ENCODE measurements at regions not wholly inside any gene's neighbourhood (a gene's known extent, or its start where the extent isn't known, plus 50 kb on each side); places are given as distances from the start of the nearest gene placed in this dataset.

DNA sequence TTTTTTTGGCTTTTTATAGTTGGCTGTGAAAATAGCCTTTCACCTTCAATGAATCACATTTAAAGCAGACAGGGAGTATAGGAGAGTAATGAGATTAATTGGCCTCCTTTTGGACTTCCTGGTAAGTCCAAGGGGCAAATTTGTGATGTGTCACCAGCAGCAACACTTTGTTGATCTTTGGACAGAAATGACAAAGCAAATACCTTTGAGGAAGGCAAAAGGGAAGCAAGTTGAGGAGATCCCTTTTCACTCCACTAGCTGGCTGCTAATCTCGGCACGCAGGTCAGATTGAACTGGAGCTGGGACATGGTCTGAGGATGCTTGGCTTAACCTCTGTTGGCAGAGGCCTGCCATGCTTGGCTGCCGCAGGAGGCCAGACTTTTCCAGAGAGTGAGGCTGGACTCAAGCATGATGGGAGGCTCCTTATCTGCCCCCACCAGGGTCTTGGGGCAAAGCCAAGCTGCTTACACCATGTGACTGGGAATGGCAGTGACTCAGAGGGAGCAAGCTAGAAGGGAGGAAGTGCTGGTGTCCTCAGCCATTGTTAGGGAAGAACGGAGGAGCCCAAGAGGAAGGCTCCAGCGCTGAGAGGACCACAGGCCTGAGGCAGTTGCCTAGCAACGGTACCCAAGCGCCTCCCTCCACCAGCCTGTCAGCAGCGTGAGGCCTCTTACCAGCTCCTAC lies 174.5 kb upstream of the MAP1B start (continued):
- TF ChIP-seq BRCA1 (CRISPR knock-in tag; IDR thresholded peaks at IDR 0.05): no peak
- TF ChIP-seq TMF1 (CRISPR knock-in tag; IDR thresholded peaks at IDR 0.05; ENCODE audit: low read depth): no peak
- TF ChIP-seq, protein P1, sequence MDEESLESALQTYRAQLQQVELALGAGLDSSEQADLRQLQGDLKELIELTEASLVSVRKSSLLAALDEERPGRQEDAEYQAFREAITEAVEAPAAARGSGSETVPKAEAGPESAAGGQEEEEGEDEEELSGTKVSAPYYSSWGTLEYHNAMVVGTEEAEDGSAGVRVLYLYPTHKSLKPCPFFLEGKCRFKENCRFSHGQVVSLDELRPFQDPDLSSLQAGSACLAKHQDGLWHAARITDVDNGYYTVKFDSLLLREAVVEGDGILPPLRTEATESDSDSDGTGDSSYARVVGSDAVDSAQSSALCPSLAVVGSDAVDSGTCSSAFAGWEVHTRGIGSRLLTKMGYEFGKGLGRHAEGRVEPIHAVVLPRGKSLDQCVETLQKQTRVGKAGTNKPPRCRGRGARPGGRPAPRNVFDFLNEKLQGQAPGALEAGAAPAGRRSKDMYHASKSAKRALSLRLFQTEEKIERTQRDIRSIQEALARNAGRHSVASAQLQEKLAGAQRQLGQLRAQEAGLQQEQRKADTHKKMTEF (CRISPR knock-in tag; IDR thresholded peaks at IDR 0.05): no peak
- TF ChIP-seq ZNF879 (CRISPR knock-in tag; IDR thresholded peaks at IDR 0.05): no peak
- no peak for TF ChIP-seq ZNF263 (CRISPR knock-in tag; IDR thresholded peaks at IDR 0.05)
- no peak for TF ChIP-seq NFRKB (IDR thresholded peaks at IDR 0.05)
- TF ChIP-seq, protein P2, sequence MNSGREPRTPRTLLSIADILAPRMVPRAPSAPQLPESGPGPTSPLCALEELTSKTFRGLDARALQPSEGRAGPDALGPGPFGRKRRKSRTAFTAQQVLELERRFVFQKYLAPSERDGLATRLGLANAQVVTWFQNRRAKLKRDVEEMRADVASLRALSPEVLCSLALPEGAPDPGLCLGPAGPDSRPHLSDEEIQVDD (CRISPR knock-in tag; IDR thresholded peaks at IDR 0.05; ENCODE audit: borderline replicate concordance): no peak
- peak; percentile 43 to 74; a peak in 3 of 4 replicates for TF ChIP-seq MAFK (conservative IDR thresholded peaks at IDR 0.05 in 1 of 2, IDR thresholded peaks at IDR 0.05 in 1 of 2; ENCODE audit: low read length in 2 of 2)
- no peak for TF ChIP-seq HHEX (CRISPR knock-in tag; IDR thresholded peaks at IDR 0.05)
- no peak for TF ChIP-seq LCORL (IDR thresholded peaks at IDR 0.05)
- peak; percentile 37; the same call in 1 of the 2 replicates for TF ChIP-seq LCORL (CRISPR knock-in tag; IDR thresholded peaks at IDR 0.05)
- no peak for TF ChIP-seq ZFP37 (CRISPR knock-in tag; IDR thresholded peaks at IDR 0.05; ENCODE audit: borderline replicate concordance)
- TF ChIP-seq ZNF549 (CRISPR knock-in tag; IDR thresholded peaks at IDR 0.05): no peak
- TF ChIP-seq, protein P3, sequence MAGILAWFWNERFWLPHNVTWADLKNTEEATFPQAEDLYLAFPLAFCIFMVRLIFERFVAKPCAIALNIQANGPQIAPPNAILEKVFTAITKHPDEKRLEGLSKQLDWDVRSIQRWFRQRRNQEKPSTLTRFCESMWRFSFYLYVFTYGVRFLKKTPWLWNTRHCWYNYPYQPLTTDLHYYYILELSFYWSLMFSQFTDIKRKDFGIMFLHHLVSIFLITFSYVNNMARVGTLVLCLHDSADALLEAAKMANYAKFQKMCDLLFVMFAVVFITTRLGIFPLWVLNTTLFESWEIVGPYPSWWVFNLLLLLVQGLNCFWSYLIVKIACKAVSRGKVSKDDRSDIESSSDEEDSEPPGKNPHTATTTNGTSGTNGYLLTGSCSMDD (CRISPR knock-in tag; IDR thresholded peaks at IDR 0.05): no peak
- TF ChIP-seq, protein P4, sequence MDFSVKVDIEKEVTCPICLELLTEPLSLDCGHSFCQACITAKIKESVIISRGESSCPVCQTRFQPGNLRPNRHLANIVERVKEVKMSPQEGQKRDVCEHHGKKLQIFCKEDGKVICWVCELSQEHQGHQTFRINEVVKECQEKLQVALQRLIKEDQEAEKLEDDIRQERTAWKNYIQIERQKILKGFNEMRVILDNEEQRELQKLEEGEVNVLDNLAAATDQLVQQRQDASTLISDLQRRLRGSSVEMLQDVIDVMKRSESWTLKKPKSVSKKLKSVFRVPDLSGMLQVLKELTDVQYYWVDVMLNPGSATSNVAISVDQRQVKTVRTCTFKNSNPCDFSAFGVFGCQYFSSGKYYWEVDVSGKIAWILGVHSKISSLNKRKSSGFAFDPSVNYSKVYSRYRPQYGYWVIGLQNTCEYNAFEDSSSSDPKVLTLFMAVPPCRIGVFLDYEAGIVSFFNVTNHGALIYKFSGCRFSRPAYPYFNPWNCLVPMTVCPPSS (IDR thresholded peaks at IDR 0.05): no peak
- TF ChIP-seq SALL1 (CRISPR knock-in tag; IDR thresholded peaks at IDR 0.05): peak; percentile 10; the same call in 1 of the 2 replicates
- TF ChIP-seq, protein P5, sequence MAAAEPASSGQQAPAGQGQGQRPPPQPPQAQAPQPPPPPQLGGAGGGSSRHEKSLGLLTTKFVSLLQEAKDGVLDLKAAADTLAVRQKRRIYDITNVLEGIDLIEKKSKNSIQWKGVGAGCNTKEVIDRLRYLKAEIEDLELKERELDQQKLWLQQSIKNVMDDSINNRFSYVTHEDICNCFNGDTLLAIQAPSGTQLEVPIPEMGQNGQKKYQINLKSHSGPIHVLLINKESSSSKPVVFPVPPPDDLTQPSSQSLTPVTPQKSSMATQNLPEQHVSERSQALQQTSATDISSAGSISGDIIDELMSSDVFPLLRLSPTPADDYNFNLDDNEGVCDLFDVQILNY (CRISPR knock-in tag; conservative IDR thresholded peaks at IDR 0.05): no peak
- no peak for TF ChIP-seq ZNF484 (CRISPR knock-in tag; IDR thresholded peaks at IDR 0.05; ENCODE audit: borderline replicate concordance, low read depth)
- TF ChIP-seq ZFP1 (CRISPR knock-in tag; IDR thresholded peaks at IDR 0.05): no peak
- no peak for TF ChIP-seq MED13 (CRISPR knock-in tag; IDR thresholded peaks at IDR 0.05)
- no peak for TF ChIP-seq RARG (CRISPR knock-in tag; IDR thresholded peaks at IDR 0.05; ENCODE audit: low read depth)
- TF ChIP-seq AHR (CRISPR knock-in tag; IDR thresholded peaks at IDR 0.05): no peak
- TF ChIP-seq SCMH1 (CRISPR knock-in tag; IDR thresholded peaks at IDR 0.05; ENCODE audit: borderline replicate concordance): no peak
- no peak for TF ChIP-seq SOX6 (IDR thresholded peaks at IDR 0.05)
- peak; percentile 58 for TF ChIP-seq SOX6 (CRISPR knock-in tag; IDR thresholded peaks at IDR 0.05)
- no peak for TF ChIP-seq ATF1 (CRISPR knock-in tag; IDR thresholded peaks at IDR 0.05)
- peak; percentile 88 for TF ChIP-seq ELF3 (CRISPR knock-in tag; IDR thresholded peaks at IDR 0.05)
- TF ChIP-seq ZNF546 (CRISPR knock-in tag; conservative IDR thresholded peaks at IDR 0.05): no peak
- TF ChIP-seq, protein P6, sequence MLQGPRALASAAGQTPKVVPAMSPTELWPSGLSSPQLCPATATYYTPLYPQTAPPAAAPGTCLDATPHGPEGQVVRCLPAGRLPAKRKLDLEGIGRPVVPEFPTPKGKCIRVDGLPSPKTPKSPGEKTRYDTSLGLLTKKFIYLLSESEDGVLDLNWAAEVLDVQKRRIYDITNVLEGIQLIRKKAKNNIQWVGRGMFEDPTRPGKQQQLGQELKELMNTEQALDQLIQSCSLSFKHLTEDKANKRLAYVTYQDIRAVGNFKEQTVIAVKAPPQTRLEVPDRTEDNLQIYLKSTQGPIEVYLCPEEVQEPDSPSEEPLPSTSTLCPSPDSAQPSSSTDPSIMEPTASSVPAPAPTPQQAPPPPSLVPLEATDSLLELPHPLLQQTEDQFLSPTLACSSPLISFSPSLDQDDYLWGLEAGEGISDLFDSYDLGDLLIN (CRISPR knock-in tag; IDR thresholded peaks at IDR 0.05; ENCODE audit: borderline replicate concordance): no peak
